Endodermal cell (in vitro differentiated cells): ENCODE measurements at regions not wholly inside any gene's neighbourhood (a gene's known extent, or its start where the extent isn't known, plus 50 kb on each side); places are given as distances from the start of the nearest gene placed in this dataset.
"Not testable (repeated sequence)": the region's sequence is repeated elsewhere in the genome, so short reads cannot be mapped to it uniquely, and the experiment has no call there.

Experiments
- DNase-seq: peaks from one replicate; pipeline ENCODE4 v3.0.0-alpha.2; 2017
- H3K27ac ChIP-seq: 2 replicates; pipeline ENCODE4 v1.5.1; 2013; ENCODE audit warnings: mild to moderate bottlenecking, low read depth, low read length, moderate library complexity
- H3K27me3 ChIP-seq: 2 replicates; pipeline ENCODE4 v1.6.1; 2013; ENCODE audit warnings: mild to moderate bottlenecking, low read length, moderate library complexity; ENCODE audit not compliant: insufficient read depth, control insufficient read depth, poor library complexity, severe bottlenecking
- H3K36me3 ChIP-seq: 2 replicates; pipeline ENCODE4 v1.7.0; 2013; ENCODE audit warnings: mild to moderate bottlenecking, low read length, moderate library complexity; ENCODE audit not compliant: control insufficient read depth, insufficient read depth
- H3K4me1 ChIP-seq: one replicate; pipeline ENCODE4 v1.7.0; 2013; ENCODE audit warnings: low read length; ENCODE audit not compliant: control insufficient read depth, insufficient read depth
- H3K4me3 ChIP-seq: 2 replicates; pipeline ENCODE4 v1.5.1; 2013; ENCODE audit warnings: mild to moderate bottlenecking, low read length, moderate library complexity
- H3K9ac ChIP-seq: 2 replicates; pipeline ENCODE4 v1.6.1; 2013; ENCODE audit warnings: mild to moderate bottlenecking, low read length, moderate library complexity; ENCODE audit not compliant: poor library complexity, severe bottlenecking; ENCODE audit errors: extremely low read depth
- H3K9me3 ChIP-seq: 2 replicates; pipeline ENCODE4 v1.6.1; 2013; ENCODE audit warnings: mild to moderate bottlenecking, low read length, moderate library complexity; ENCODE audit not compliant: control insufficient read depth
- H3K27ac Mint-ChIP-seq: 2 replicates; pipeline ENCODE4 v1.8.0; 2020; ENCODE audit warnings: mixed read lengths
- H3K27me3 Mint-ChIP-seq: 2 replicates; pipeline ENCODE4 v1.8.0; 2021; ENCODE audit warnings: mild to moderate bottlenecking, mixed read lengths; ENCODE audit not compliant: insufficient read depth
- H3K36me3 Mint-ChIP-seq: 2 replicates; pipeline ENCODE4 v1.8.0; 2020; ENCODE audit warnings: low read depth, mixed read lengths
- H3K4me1 Mint-ChIP-seq: 2 replicates; pipeline ENCODE4 v1.8.0; 2020; ENCODE audit warnings: mixed read lengths
- H3K4me3 Mint-ChIP-seq: 2 replicates; pipeline ENCODE4 v1.8.0; 2020; ENCODE audit warnings: mild to moderate bottlenecking, moderate library complexity, mixed read lengths
- H3K9me3 Mint-ChIP-seq: 2 replicates; pipeline ENCODE4 v1.8.0; 2020; ENCODE audit warnings: mild to moderate bottlenecking, mixed read lengths
- CTCF ChIP-seq: fragments of 200-600 bp; sonication (generic); conservative IDR thresholded peaks from 2 replicates; pipeline ENCODE4 v1.5.0; 2021; ENCODE audit warnings: antibody characterized with exemption, mild to moderate bottlenecking
- WGBS, 2 experiments: methylation state at CpG; one replicate each; pipeline versions ENCODE4 v1.1.5 to v1.1.7; 2013; ENCODE audit warnings: missing lambda C conversion rate in 2 of 2, mixed read lengths in 1 of 2; ENCODE audit not compliant: insufficient coverage in 1 of 2, insufficient read length in 1 of 2; 5-methylcytosine and 5-hydroxymethylcytosine counted together

GRCh38 chr7:121531175-121532070 is 135.3 kb upstream of the FAM3C start:
- Mint-ChIP-seq H3K27me3 (peaks cover 3% of the 10 kb centered on the region), H3K4me1 (peaks cover 17% of the 10 kb centered on the region), H3K27ac (no peak overlapping the region), H3K36me3 (no peaks in the 10 kb centered on the region), H3K9me3 (peaks cover 6% of the 10 kb centered on the region), H3K4me3 (no peak overlapping the region)
- Histone ChIP-seq H3K9me3 (peaks cover 10% of the 10 kb centered on the region), H3K36me3 (no peaks in the 10 kb centered on the region), H3K4me1 (no peaks in the 10 kb centered on the region), H3K27me3 (peaks cover 20% of the 10 kb centered on the region), H3K4me3 (no peak overlapping the region), H3K27ac (no peak overlapping the region), H3K9ac (no peak overlapping the region)
- no peak for TF ChIP-seq CTCF
- no peak for DNase-seq
- 83 to 91% methylated on average over 3 to 8 of the region's 10 CpGs for WGBS, 2 experiments

- H3K9me3 ChIP-seq, result peaks cover 10% of the 10 kb centered on the region
- H3K9ac ChIP-seq, result no peak overlapping the region
- peaks cover 3% of the 10 kb centered on the region for H3K27me3 Mint-ChIP-seq
- H3K4me1 Mint-ChIP-seq, result peaks cover 17% of the 10 kb centered on the region
- no peaks in the 10 kb centered on the region for H3K36me3 Mint-ChIP-seq
- DNase-seq, result no peak
- H3K9me3 Mint-ChIP-seq, result peaks cover 6% of the 10 kb centered on the region
- H3K27me3 ChIP-seq, result peaks cover 20% of the 10 kb centered on the region
- 89% methylated on average over 4 of the region's 4 CpGs; no CpG with 5 or more reads in 1 of the 2 experiments for WGBS, 2 experiments
- H3K36me3 ChIP-seq, result no peaks in the 10 kb centered on the region
- H3K4me1 ChIP-seq, result no peaks in the 10 kb centered on the region
- H3K4me3 Mint-ChIP-seq, result no peak overlapping the region
- H3K4me3 ChIP-seq, result no peak overlapping the region
- peak overlapping the region; percentile 58 for H3K27ac Mint-ChIP-seq
- TF ChIP-seq CTCF, result no peak
- H3K27ac ChIP-seq, result peak overlapping the region; percentile 3
These were observed 134.4 kb upstream of the FAM3C start for GRCh38 chr7:121530227-121531174.

GRCh38 chr7:121529003-121529402 is 132.9 kb upstream of the FAM3C start:
- Mint-ChIP-seq H3K27me3 (peaks cover 3% of the 10 kb centered on the region), H3K27ac (no peak overlapping the region), H3K4me3 (no peak overlapping the region), H3K36me3 (no peaks in the 10 kb centered on the region), H3K9me3 (peaks cover 6% of the 10 kb centered on the region), H3K4me1 (peaks cover 17% of the 10 kb centered on the region)
- Histone ChIP-seq H3K9me3 (peaks cover 10% of the 10 kb centered on the region), H3K27ac (no peak overlapping the region), H3K27me3 (peaks cover 20% of the 10 kb centered on the region), H3K36me3 (no peaks in the 10 kb centered on the region), H3K9ac (no peak overlapping the region), H3K4me3 (no peak overlapping the region), H3K4me1 (no peaks in the 10 kb centered on the region)
- no peak for DNase-seq
- TF ChIP-seq CTCF, result no peak
- 94 to 100% methylated on average over 3 of the region's 3 CpGs for WGBS, 2 experiments

- H3K4me1 ChIP-seq, H3K27ac Mint-ChIP-seq, H3K36me3 ChIP-seq, H3K9me3 ChIP-seq, H3K36me3 Mint-ChIP-seq, H3K4me3 ChIP-seq, H3K9me3 Mint-ChIP-seq, H3K4me3 Mint-ChIP-seq, H3K27ac ChIP-seq, DNase-seq, H3K27me3 Mint-ChIP-seq, H3K9ac ChIP-seq: not testable (repeated sequence)
- WGBS, 2 experiments, result 82 to 97% methylated on average over 3 of the region's 3 CpGs
- peaks cover 12% of the 10 kb centered on the region for H3K4me1 Mint-ChIP-seq
- H3K27me3 ChIP-seq, result peaks cover 20% of the 10 kb centered on the region
These were observed 130.1 kb upstream of the FAM3C start for GRCh38 chr7:121526210-121526609.
